ENCODE measurements at regions not wholly inside any gene's neighbourhood (a gene's known extent, or its start where the extent isn't known, plus 50 kb on each side); places are given as distances from the start of the nearest gene placed in this dataset.

- no peak for TF ChIP-seq CTCF (IDR thresholded peaks at IDR 0.05)
- DNase-seq (no peak), ATAC-seq (no peak)
- H3K4me1 ChIP-seq = peaks cover 3 to 10% of the 10 kb centered on the region in 2 donors
- intact Hi-C loops (cut with DNase I) = no loop called here
- no peaks in the 10 kb centered on the region for H3K9me3 ChIP-seq
- no peak overlapping the region for H3K4me3 ChIP-seq
- H3K36me3 ChIP-seq = no peaks in the 10 kb centered on the region
- H3K27me3 ChIP-seq = no peaks in the 10 kb centered on the region
- H3K27ac ChIP-seq = no peak overlapping the region
These were observed 178.8 kb downstream of the KATNAL1 start for GRCh38 chr13:30128591-30128990.

- DNase-seq (no peak), ATAC-seq (no peak)
- no peak for TF ChIP-seq CTCF (IDR thresholded peaks at IDR 0.05)
- intact Hi-C loops (cut with DNase I) = no loop called here
- Histone ChIP-seq H3K4me1 (peaks cover 3 to 10% of the 10 kb centered on the region in 2 donors), H3K4me3 (no peak overlapping the region), H3K27me3 (no peaks in the 10 kb centered on the region), H3K27ac (no peak overlapping the region), H3K9me3 (no peaks in the 10 kb centered on the region), H3K36me3 (no peaks in the 10 kb centered on the region)
These were observed 179.3 kb downstream of the KATNAL1 start for GRCh38 chr13:30128095-30128494.

GRCh38 chr13:30126903-30127428 lies 180.4 kb downstream of the KATNAL1 start:
- Histone ChIP-seq H3K9me3 (no peaks in the 10 kb centered on the region), H3K27ac (no peak overlapping the region), H3K27me3 (no peaks in the 10 kb centered on the region), H3K4me3 (no peak overlapping the region), H3K36me3 (no peaks in the 10 kb centered on the region), H3K4me1 (peaks cover 0 to 6% of the 10 kb centered on the region in 2 donors)
- intact Hi-C loops (cut with DNase I) = no loop called here
- DNase-seq (no peak), ATAC-seq (no peak)
- TF ChIP-seq CTCF (IDR thresholded peaks at IDR 0.05) = no peak

- H3K36me3 ChIP-seq = no peaks in the 10 kb centered on the region
- peak; percentile 93 for ATAC-seq
- H3K4me1 ChIP-seq = peaks cover 0 to 6% of the 10 kb centered on the region in 2 donors
- no peak overlapping the region for H3K27ac ChIP-seq
- H3K9me3 ChIP-seq = no peaks in the 10 kb centered on the region
- DNase-seq = peak in 2 of 4 donors; percentile 46 to 76
- no peaks in the 10 kb centered on the region for H3K27me3 ChIP-seq
- no peak for TF ChIP-seq CTCF (IDR thresholded peaks at IDR 0.05)
- no peak overlapping the region for H3K4me3 ChIP-seq
- intact Hi-C loops (cut with DNase I) = no loop called here
These were observed 181.8 kb downstream of the KATNAL1 start for GRCh38 chr13:30125422-30126073.

GRCh38 chr13:30124131-30124768 lies 183.1 kb downstream of the KATNAL1 start:
- ATAC-seq = no peak
- Histone ChIP-seq H3K9me3 (no peaks in the 10 kb centered on the region), H3K27ac (no peak overlapping the region), H3K36me3 (no peaks in the 10 kb centered on the region), H3K4me1 (peaks cover 0 to 6% of the 10 kb centered on the region in 2 donors), H3K27me3 (peaks cover 0 to under 1% of the 10 kb centered on the region in 2 donors), H3K4me3 (no peak overlapping the region)
- no peak for TF ChIP-seq CTCF (IDR thresholded peaks at IDR 0.05)
- intact Hi-C loops (cut with DNase I) = no loop called here
- peak in 1 of 4 donors; percentile 57 for DNase-seq

Measured in left lung (tissue), 4 donors.